ENCODE measurements at regions not wholly inside any gene's neighbourhood (a gene's known extent, or its start where the extent isn't known, plus 50 kb on each side); places are given as distances from the start of the nearest gene placed in this dataset.

DNA sequence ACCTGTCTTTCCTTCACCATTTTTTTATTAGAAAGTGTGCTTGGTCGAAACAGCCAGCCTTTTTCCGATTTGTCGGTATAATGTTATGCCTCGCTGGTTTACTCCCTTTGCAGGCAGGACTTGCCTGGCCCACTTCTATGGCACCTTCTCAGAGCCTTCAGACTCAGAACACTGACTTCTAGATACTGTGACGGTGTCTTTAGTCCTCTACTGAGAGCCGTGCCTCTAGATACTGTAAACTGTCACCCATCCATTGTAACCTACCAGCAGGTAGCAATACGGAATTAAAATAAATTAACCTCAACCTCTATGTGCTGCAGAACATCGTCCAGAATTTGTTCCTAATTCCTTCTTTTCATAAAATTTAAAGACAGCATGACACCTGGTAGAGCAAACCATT lies 247.7 kb upstream of the TTC14 start:
- TF ChIP-seq POLR2AphosphoS5 (IDR thresholded peaks at IDR 0.05), result no peak
- TF ChIP-seq CTCF (IDR thresholded peaks at IDR 0.05), result no peak
- TF ChIP-seq POLR2A (IDR thresholded peaks at IDR 0.05), result no peak
